HG02610 (cell line): ENCODE measurements at regions not wholly inside any gene's neighbourhood (a gene's known extent, or its start where the extent isn't known, plus 50 kb on each side); places are given as distances from the start of the nearest gene placed in this dataset.

Source experiments
- ATAC-seq: cut with Tn5 transposase; IDR thresholded peaks from one replicate; pipeline ENCODE4 v1.9.1; 2021; ENCODE audit warnings: mild to moderate bottlenecking, moderate library complexity; ENCODE audit not compliant: unreplicated experiment

DNA sequence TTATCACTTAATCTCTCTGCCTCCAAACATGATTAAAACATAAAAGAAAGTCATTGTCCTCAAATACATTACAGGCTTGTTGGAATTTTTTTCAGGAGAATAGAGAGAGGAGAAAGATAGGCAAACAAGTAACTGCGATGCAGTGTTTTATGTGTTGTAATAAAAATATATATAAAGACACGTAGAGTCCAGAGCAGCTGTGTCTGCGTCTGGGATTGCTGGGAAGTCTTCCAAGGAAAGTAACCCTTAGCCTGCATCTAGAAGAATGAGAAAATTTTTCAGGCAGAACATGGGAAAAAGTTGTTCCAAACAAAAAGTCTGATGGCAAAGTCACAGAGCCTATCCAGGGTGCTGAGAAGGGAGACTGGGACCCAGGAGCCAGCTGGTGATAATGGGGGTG is 91.8 kb upstream of the ST6GAL2 start:
- ATAC-seq = no peak

DNA sequence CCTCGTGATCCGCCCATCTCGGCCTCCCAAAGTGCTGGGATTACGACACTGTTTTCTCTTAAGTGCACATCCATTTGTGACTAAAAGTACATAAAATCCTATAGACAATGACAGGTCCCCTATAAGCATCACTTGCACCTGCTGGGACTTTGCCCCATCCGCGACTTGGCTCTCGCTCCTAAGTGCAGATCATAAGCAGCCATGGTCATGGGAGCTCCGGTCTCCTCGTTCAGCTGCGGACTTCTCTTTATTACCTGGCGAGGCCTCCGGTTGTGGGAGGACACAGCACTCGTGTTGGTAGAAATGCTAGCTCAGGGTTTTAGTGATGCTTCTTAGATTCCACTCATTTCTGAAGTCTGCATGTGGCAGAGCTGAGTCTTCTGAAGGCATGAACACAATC is 92.7 kb upstream of the ST6GAL2 start:
- no peak for ATAC-seq

DNA sequence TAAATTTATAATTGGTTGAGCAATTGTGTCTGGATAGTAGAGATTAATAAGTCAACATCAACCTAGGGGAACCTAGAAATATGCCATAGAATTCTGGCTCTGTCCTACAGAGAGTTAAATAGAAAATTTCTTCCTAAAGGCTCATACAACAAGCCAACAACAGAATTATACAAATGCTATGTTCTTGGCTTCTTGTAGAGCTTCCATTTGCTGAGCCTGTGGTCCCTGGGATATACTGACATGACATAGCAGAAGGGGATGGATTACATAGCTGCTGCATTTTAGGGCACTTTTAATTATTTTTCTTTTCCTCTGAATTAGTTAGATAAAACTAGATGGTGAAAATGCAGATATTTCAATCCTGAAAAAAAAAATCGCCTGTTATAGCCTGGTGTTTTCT is 95.5 kb upstream of the ST6GAL2 start:
- no peak for ATAC-seq

DNA sequence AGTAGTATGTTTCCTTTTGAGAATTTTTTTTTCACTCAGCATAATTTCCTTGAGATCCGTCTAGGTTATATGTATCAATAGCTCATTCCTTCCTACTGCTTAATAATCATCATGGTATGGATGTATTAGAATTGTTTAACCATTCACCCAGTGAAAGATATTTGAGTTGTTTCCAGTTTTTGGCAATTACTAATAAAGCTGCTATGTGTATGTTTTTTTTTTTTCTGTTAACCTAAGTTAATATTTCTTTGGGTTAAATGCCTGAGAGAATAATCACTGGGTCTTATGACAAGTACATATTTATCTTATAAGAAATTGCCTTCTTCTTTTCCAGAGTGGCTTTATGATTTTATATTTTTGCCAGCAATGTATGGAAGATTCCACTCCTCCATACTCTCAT is 96.4 kb upstream of the ST6GAL2 start:
- no peak for ATAC-seq

DNA sequence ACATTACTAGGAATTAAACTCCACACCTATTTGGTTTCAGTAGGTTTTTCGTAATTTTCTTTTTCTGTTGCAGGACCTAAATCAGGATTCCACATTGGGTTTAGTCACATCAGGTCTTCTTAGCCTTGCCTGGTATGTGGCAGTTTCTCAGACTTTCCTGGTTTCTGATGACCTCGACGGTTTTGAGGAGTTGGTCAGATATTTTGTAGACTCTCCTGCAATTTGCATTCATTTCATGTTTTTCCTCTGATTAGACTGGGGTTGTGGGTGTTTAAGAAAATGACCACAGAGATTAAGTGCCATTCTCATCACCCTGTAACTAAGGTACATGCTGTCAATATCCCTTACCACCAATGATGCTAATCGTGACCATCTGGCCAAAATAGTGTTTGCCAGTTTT is 97.3 kb upstream of the ST6GAL2 start:
- ATAC-seq = no peak

DNA sequence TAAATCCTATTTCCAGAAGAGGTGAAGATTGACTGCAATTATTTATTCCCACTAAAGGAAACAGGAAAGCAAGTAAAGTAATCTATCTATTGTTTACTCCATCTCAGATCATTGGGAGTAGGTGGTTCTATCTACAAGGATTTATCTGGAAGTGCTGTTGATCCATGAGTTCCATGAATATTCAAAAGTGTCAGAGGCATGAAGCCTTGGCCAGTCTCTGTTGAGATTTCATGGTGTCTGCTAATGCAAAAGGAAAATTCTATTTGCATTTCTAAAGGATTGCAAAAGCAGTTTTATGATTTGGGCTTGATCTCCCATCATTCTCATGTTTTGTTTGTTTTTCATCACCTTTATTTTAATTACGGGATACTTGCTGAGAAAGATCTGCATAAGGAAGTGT is 102.4 kb upstream of the ST6GAL2 start:
- ATAC-seq = no peak

DNA sequence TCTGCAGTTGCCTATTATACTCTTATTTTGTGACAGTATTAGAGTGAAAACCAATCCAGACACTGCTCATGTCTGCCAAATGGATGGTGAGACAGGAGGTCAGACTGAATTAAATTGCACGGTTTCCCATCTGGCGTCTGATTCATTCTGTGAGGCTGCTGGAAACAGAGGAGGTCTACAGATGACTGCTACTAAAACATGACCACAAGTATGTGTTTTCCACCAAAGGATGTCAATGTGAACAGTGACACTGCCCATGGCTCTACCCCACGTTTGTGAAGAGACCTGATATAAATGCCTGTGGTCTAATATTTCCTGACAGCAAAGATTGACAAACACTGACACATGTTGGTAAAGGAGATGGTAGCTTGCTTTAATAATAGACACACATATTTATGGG is 104.3 kb upstream of the ST6GAL2 start:
- no peak for ATAC-seq

DNA sequence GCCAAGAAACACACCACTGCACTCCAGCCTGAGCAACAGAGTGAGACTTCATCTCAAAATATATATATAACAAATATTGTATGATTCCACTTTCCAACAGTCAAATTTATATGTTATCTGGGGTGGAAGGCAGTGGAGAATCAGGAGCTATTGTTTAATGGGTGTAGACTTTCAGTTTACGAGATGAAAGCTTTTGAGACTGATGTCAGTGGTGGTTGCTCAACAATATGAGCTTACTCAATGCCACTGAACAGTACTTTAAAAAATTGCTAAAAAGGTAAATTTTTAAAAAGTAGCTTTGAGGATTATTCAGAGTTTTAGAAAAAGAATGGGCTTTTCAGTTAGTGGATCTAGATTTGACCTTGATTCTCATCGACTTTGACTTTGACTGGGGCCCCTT is 105.9 kb upstream of the ST6GAL2 start:
- ATAC-seq = no peak

DNA sequence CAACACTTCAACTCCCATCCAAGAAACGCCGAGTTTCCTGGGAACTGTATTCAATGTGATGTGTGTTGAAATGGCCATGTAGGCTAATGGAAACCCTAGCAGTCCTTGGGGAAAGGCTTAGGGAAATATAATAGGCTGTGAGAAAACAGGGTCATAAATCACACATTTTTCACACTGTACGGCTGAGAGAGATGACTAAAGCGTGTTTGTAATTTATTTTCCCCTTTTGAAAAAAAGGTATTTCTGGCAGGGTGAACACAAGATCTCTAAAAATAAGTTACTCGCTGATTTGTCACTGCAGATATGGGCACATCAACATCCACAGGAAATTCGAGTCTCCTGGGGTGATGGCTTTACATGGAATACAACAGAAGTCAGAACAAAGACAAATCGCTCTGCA is 109.6 kb upstream of the ST6GAL2 start:
- ATAC-seq = no peak

DNA sequence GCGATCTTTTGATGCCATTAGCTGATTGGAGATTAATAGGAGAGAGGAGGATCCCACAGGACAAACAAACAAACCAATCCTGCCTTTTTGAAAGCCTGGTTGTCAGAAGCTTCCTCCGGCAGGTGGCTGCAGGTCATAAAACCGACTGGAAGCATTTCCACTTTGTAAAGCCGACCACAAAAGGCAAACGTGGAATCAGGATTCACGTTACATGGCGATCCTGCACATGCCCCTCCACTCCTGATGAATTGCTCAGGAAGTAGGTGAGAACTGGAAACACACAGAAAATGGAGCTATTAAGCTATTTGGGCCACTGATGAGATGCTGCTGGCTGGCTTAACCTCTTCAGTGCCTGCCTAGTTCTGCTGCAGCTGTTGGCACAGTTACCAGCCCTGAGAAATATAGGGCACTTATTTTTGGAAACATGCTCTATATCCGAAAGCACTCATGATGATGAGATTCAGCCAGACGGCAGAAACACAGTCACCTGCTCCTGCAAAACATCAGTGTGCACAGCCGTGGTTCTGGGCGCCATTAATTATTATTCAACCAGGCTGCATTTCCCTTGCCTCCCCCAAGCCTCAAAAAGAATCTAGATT is 110.3 kb upstream of the ST6GAL2 start:
- no peak for ATAC-seq

DNA sequence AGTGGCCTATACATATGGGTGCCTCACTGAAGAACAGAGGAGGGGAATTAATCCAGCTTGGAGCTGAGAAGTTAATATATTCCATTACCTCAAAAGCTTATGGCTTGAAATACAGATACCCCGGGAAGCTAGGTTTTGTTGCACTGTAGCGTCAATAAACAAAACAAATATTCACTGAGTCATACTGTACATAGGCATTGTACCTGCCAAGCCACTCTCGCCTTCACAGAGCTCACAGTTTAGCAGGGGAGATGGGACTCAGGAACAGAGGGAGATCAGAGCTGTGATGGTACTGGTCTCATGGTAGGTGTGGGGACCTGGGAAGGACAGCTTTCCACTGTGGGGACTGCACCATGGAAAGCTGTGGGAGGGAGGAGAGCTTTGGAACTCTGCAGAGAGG is 111.2 kb upstream of the ST6GAL2 start:
- no peak for ATAC-seq

DNA sequence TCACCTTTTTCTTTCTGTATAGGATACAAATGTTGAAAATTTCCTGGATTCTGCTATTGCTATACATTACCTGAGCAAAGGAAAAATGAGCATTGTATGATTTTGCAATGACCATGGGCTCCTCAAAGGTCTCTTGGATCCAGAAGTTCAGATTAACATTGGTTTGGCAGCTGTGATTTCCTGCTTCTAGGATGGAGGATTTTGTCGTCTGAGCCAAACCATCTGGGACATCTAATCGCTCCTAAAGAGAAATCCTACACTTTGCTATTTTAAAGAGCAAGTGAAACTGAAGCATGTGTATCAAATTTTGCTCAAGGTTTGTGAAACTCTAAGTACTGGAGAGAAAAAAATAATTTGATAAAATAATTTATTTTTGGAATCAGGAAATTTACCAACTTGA is 115.1 kb upstream of the ST6GAL2 start:
- no peak for ATAC-seq

DNA sequence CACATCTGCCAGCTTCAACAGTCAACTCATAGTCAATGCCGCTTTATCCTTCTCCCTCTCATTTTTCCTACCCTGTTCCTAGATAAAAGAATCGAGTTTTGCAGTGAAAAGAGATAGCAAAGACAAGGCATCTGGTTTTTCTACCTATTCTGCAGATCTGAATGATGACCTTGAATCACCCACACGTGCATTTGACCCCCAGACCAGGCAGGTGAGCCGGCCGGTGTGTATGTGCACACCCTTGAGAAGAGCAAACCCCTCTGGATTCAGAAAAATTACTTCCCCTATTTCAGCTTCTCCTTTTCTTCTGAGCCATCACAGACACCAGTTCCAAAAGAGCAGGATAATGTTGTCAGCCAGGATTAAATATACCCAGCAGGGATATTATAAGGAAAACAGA is 115.6 kb upstream of the ST6GAL2 start:
- ATAC-seq = no peak

DNA sequence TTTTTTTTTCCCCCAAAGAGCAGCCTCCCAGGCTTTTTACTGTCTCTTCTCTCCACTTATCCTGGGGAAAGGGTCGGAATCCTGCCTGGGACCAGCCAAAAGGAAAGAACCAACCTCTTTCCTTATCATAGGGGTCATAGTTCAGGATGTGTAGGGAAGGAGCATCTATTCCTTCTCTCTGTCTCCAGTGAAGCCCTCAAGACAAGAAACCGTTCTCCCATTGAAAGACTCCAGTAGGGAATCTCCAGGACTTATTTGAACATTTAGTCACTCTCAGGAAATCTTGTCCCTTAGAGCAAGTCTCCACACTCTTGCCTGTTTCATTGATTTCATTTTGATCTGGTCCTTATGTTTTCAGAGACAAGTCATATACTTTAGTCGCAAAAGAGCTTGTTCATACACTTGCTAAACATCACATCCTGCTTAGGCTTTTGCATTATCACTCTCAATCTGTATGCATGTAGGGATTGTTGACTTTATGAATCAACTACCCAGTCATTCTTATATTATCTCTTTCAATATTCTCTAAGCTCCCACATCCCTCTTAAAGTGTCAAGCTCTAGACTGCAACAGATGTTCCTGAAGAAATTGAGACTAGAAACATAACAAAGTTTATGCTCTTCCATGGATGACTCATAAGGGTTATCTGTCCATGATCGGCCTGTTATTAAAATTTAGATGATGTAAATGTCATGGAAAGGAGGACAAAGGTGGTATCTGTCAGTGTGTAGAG is 116.2 kb upstream of the ST6GAL2 start:
- ATAC-seq = no peak

DNA sequence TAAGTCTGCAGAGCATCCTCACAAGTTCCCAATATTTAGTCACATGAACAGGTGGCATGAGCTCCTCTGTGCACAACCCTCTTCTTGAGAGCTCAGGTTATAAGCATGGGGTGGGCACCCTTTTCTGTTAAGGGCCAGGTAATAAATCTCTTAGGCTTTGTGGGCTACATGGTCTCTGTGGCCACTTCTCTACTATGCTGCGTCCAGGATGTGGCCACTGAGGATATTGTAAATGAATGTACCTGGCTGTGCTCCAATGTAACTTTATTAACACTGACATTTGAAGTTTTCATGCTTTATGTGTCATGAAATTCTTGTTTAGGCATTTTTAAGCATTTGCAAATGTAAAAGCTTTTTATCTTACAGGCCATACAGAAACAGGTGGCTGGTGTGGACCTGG is 116.8 kb upstream of the ST6GAL2 start:
- ATAC-seq = no peak

DNA sequence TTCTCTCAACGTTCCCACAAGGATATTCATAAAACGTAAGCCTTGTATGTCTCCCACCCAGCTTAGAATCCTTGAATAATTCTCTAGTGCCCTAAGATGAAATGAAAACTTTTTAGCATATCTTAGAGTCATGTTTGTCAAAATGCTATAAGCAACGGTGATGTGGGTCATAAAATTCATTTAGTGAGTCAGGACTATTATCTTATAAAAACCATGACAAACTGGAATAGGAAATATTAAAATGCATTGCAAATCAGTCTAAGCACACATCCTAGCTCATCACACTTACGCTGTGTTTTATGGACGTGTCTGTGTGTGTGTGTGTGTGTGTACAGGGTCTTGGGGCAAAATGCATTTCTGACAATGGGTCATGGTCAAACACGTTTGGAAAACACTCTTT is 119.9 kb upstream of the ST6GAL2 start:
- no peak for ATAC-seq

DNA sequence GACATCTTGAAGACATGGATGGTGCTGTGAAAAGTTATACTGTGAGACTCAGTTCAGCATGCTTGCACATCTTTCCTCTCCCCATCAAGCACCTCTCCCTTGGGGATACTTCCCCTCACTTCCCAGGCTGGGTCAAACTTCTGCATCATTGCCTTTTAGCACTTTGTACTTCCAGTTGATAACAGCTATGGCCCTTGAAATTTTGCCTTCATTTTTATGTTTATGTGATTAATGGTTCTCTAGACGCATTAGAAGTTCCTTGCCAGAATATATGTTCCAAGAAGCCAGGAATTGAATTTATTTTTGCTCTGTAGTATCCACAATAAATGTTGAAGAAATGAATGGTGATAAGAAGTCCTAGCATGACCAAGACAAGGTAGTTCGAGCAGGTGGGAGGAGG is 120.9 kb upstream of the ST6GAL2 start:
- ATAC-seq = no peak

DNA sequence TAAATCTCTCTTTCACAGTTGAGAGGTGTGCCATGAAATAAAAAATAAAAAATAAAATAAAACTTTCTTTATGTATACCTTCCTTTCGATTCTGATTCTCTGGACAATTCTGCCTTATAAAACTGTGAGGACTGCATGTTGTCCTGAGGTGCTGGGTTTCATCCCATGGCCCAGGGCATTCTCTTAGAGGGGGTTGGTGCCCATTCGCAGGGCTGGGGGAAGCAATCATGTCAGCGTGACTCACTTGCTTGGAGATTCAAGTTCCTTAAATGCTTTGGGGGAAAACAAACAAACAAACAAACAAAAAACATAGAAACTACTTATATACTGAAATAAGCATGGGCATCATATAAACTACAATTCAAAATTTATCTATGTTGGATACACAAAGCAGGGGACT is 122.0 kb upstream of the ST6GAL2 start:
- ATAC-seq = no peak

DNA sequence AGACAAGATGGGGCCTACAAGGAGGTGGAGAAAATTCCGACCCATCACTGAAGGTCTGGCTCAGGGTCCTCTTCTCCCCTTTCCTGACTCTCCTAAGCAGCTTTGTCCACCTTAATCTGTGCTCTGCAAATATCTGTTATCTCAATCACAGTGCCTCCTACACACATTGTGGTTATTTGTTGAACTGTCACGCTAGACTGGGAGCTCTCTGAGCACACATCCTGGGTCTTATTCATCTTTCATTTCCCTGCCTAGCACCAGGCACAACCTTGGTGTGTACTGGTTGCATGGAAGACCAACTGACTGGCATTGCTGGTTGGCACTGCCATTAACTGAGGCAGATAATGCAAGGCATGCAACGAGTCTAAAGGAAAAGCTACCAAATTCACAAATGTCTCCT is 122.9 kb upstream of the ST6GAL2 start:
- ATAC-seq = no peak

DNA sequence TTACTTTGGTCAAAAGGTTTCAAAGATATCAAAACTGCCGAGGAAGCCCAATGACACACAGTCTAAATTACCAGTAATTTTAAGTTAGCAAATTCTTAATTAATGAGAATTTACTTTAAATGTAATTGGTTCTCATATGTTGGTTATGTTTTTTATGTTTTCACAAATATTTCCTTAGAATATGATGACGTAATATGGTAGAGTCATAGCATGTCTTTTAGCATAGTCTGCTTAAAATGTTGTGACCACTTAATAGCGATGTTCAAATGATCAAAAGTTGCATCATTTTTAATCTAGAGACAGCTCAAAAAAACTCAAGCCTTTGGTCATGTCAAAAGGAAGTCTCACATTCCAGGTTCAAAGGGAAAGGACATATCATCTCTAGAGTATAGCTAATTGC is 123.3 kb upstream of the ST6GAL2 start:
- ATAC-seq = no peak

DNA sequence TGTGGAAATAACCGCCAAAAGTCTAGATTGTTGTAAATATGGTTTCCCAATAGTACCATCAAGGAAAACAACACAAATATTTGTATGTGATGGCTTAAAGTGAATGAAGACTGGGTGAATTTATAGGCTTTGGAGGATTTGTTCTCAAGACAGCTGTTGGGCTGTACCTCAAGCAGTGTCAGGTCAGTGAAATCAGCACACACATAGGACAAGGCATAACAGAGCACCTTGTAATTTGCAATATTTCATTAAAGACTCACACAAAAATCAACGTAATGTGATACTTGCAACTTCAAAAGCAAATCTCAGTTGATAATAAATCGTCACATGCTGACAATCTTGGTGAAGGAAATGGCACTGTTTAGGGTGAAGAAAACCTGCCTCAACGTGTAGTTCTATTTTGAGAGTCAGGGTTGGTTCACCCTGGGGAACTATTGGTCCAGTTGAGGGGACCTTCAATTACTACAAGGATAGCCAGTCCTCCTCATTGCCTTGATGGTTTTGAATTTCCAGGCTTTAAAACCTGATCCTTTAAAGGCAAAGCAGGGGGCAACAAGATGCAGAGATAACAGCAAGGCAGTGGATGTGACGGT is 126.8 kb upstream of the ST6GAL2 start:
- ATAC-seq = no peak

DNA sequence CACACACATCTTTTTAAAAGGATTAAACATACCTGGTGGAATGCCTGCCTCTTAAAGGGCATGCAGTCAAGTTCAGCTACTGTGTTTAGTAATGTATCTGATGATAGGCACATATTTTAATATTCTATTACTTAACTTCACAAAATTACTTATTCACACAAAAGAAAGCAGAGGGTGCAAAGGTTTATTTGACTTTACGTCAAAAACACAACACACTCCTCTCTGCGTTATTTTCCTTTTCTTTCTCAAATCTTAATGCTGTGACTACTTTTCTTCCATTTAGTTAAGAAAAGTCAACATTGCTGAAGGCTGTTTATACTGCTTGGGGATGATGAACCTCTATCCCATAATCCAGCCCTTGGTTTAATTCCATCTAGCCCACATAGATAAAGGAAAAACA is 127.9 kb upstream of the ST6GAL2 start:
- no peak for ATAC-seq

DNA sequence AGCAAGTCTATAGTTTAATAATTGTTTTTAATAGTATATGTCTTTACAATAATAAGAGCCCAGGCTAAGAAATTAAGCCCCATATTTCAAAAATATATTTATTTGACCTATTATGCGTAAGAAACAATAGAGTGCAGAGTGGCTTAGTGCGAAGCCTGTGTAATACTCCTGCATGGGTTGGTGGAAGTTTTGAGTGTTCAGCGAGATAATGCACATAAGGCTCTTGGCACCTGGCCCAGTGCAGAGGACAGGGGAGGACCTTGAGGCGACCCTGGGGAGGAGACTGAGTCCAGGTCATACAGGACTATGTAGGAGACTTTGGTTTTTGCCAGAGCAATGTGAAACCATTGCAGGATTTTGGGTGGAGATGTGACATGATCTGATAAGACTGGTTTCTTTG is 132.4 kb upstream of the ST6GAL2 start:
- no peak for ATAC-seq
